ENCODE measurements at regions not wholly inside any gene's neighbourhood (a gene's known extent, or its start where the extent isn't known, plus 50 kb on each side); places are given as distances from the start of the nearest gene placed in this dataset.

DNA sequence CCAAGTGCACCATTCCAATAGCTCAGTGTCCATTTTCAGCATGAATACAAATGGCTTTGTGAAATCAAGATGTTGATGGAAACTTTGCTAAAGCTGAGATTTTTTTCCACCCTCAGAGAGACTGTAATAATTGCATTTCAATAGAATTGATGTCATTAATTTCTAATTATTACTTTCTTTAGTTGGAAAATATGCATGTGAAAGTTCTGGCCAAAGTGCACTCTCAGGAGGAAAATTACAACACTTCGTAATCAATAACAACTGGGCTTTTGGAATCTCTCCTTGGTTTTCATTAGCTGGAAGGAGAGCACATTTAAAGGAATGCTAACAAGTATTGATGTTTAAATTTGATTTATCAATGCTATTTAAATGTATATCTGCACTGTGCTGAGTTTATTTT lies 529.5 kb upstream of the CDH8 start:
- TF ChIP-seq, protein P1, sequence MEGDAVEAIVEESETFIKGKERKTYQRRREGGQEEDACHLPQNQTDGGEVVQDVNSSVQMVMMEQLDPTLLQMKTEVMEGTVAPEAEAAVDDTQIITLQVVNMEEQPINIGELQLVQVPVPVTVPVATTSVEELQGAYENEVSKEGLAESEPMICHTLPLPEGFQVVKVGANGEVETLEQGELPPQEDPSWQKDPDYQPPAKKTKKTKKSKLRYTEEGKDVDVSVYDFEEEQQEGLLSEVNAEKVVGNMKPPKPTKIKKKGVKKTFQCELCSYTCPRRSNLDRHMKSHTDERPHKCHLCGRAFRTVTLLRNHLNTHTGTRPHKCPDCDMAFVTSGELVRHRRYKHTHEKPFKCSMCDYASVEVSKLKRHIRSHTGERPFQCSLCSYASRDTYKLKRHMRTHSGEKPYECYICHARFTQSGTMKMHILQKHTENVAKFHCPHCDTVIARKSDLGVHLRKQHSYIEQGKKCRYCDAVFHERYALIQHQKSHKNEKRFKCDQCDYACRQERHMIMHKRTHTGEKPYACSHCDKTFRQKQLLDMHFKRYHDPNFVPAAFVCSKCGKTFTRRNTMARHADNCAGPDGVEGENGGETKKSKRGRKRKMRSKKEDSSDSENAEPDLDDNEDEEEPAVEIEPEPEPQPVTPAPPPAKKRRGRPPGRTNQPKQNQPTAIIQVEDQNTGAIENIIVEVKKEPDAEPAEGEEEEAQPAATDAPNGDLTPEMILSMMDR (IDR thresholded peaks at IDR 0.05): no peak
- no peak for TF ChIP-seq POLR2A (IDR thresholded peaks at IDR 0.05)

Data from uterus (tissue), 2 donors.